IMR-90 (cell line): ENCODE measurements at regions not wholly inside any gene's neighbourhood (a gene's known extent, or its start where the extent isn't known, plus 50 kb on each side); places are given as distances from the start of the nearest gene placed in this dataset.

Experiments used
- ATAC-seq: fragments of 200-7000 bp; cut with Tn5 transposase; 2 replicates; pipeline ENCODE4 v1.9.1; 2020; ENCODE audit warnings: low read depth, mild to moderate bottlenecking, moderate library complexity
- BruUV-seq: library from RNA; stranded (reverse); fragments of 400-500 nt; replicated peaks from 2 replicates; lab custom pipeline; 2021; lab: Mats Ljungman, UMichigan
- CTCF ChIA-PET: fragments of 300-600 bp; formaldehyde crosslinking; extraction: SDS; loops from one replicate; lab custom pipeline; 2021; ENCODE audit warnings: antibody characterized with exemption; lab: Yijun Ruan, JAX
- POLR2A ChIA-PET: fragments of 300-600 bp; sonication (Branson Sonifier 250); formaldehyde crosslinking; loops from one replicate; lab custom pipeline; 2022; ENCODE audit warnings: antibody characterized with exemption; ENCODE audit not compliant: unreplicated experiment; lab: Charles Lee
- DNase-seq: peaks from one replicate; pipeline ENCODE4 v3.0.0; 2013
- H2AFZ ChIP-seq: replicated peaks from 2 replicates; pipeline ENCODE3; 2013; ENCODE audit warnings: low read length, mild to moderate bottlenecking; ENCODE audit not compliant: poor library complexity
- H2AK5ac ChIP-seq: 2 replicates; pipeline ENCODE4 v1.6.1; 2013; ENCODE audit warnings: low read depth, low read length, inconsistent platforms
- H2AK9ac ChIP-seq: replicated peaks from 2 replicates; pipeline ENCODE3; 2013; ENCODE audit warnings: mild to moderate bottlenecking, low read depth, low read length, moderate library complexity; ENCODE audit not compliant: poor library complexity
- H2BK120ac ChIP-seq: 2 replicates; pipeline ENCODE4 v1.6.1; 2013; ENCODE audit warnings: low read depth, low read length, inconsistent platforms
- H2BK15ac ChIP-seq: 3 replicates; pipeline ENCODE4 v1.6.1; 2013; ENCODE audit warnings: low read depth, low read length, inconsistent platforms
- H2BK20ac ChIP-seq: 2 replicates; pipeline ENCODE4 v1.6.1; 2013; ENCODE audit warnings: low read depth, mild to moderate bottlenecking, inconsistent platforms, low read length, moderate library complexity
- H2BK5ac ChIP-seq: 2 replicates; pipeline ENCODE4 v1.6.1; 2013; ENCODE audit warnings: mild to moderate bottlenecking, low read depth, low read length, inconsistent platforms; ENCODE audit not compliant: poor library complexity, severe bottlenecking
- H3K14ac ChIP-seq: replicated peaks from 2 replicates; pipeline ENCODE4 v1.6.1; 2013; ENCODE audit warnings: low read depth, low read length, inconsistent platforms
- H3K18ac ChIP-seq: 2 replicates; pipeline ENCODE4 v1.6.1; 2013; ENCODE audit warnings: low read depth, low read length, control low read depth
- H3K23ac ChIP-seq: 2 replicates; pipeline ENCODE4 v1.6.1; 2013; ENCODE audit warnings: low read depth, low read length, inconsistent platforms
- H3K27ac ChIP-seq: 2 replicates; pipeline ENCODE4 v1.5.1; 2013; ENCODE audit warnings: mild to moderate bottlenecking, control low read depth, low read length; ENCODE audit not compliant: insufficient read depth
- H3K27me3 ChIP-seq: 2 replicates; pipeline ENCODE4 v1.6.1; 2013; ENCODE audit warnings: low read length; ENCODE audit not compliant: control insufficient read depth, insufficient read depth
- H3K36me3 ChIP-seq: 2 replicates; pipeline ENCODE4 v1.6.1; 2013; ENCODE audit warnings: low read length, mixed read lengths; ENCODE audit not compliant: control insufficient read depth, insufficient read depth
- H3K4ac ChIP-seq: 2 replicates; pipeline ENCODE4 v1.6.1; 2013; ENCODE audit warnings: low read depth, low read length, inconsistent platforms
- H3K4me1 ChIP-seq: 2 replicates; pipeline ENCODE4 v1.6.1; 2013; ENCODE audit warnings: low read length, mixed read lengths; ENCODE audit not compliant: control insufficient read depth, insufficient read depth
- H3K4me2 ChIP-seq: 2 replicates; pipeline ENCODE4 v1.6.1; 2013; ENCODE audit warnings: low read depth, mild to moderate bottlenecking, control low read depth, low read length, moderate library complexity
- H3K4me3 ChIP-seq: 2 replicates; pipeline ENCODE4 v1.5.1; 2013; ENCODE audit warnings: low read depth, mild to moderate bottlenecking, control low read depth, low read length, moderate library complexity; ENCODE audit not compliant: insufficient read depth
- H3K56ac ChIP-seq: 2 replicates; pipeline ENCODE4 v1.6.1; 2013; ENCODE audit warnings: low read length, inconsistent platforms; ENCODE audit not compliant: insufficient read depth; ENCODE audit errors: extremely low read depth
- H3K79me1 ChIP-seq, 2 experiments: 2 replicates each; pipeline ENCODE4 v1.6.1; 2013; ENCODE audit warnings: low read length in 2 of 2, inconsistent platforms in 1 of 2, low read depth in 1 of 2
- H3K9ac ChIP-seq: 2 replicates; pipeline ENCODE4 v1.6.1; 2013; ENCODE audit warnings: low read depth, low read length, control low read depth
- H3K9me1 ChIP-seq: 2 replicates; pipeline ENCODE4 v1.6.1; 2013; ENCODE audit warnings: low read length, inconsistent platforms; ENCODE audit not compliant: insufficient read depth
- H3K9me3 ChIP-seq: 2 replicates; pipeline ENCODE4 v1.6.1; 2013; ENCODE audit warnings: low read length; ENCODE audit not compliant: control insufficient read depth, insufficient read depth
- H4K20me1 ChIP-seq: 2 replicates; pipeline ENCODE4 v1.6.1; 2013; ENCODE audit warnings: low read length, inconsistent platforms; ENCODE audit not compliant: insufficient read depth
- H4K5ac ChIP-seq: 2 replicates; pipeline ENCODE4 v1.6.1; 2013; ENCODE audit warnings: mild to moderate bottlenecking, low read depth, low read length, control low read depth
- H4K8ac ChIP-seq, 2 experiments: 2 replicates each; pipeline ENCODE4 v1.6.1; 2013; ENCODE audit warnings: low read depth in 2 of 2, low read length in 2 of 2, control low read depth in 1 of 2, inconsistent platforms in 1 of 2
- H4K91ac ChIP-seq: 2 replicates; pipeline ENCODE4 v1.6.1; 2013; ENCODE audit warnings: low read depth, low read length, inconsistent platforms; ENCODE audit not compliant: insufficient read depth
- RAD21 ChIP-seq: IDR thresholded peaks from 2 replicates; pipeline ENCODE4 v1.6.1; 2012; ENCODE audit warnings: low read length, improper control_type of control experiment
- WGBS, 2 experiments: methylation state at CpG; one replicate each; pipeline versions ENCODE4 v1.1.5 to v1.1.7; 2013; ENCODE audit warnings: missing lambda C conversion rate in 2 of 2; ENCODE audit not compliant: insufficient read length in 1 of 2; ENCODE audit errors: extremely low coverage in 2 of 2; 5-methylcytosine and 5-hydroxymethylcytosine counted together
- dilution Hi-C: fragments of 300-500 bp; cut with HindIII; formaldehyde crosslinking; loops from one replicate; pipeline ENCODE4 v1.14.3; 2018; ENCODE audit warnings: low sequenced_read_pairs; ENCODE audit not compliant: unreplicated experiment
- in situ Hi-C: fragments of 300-500 bp; cut with MboI; formaldehyde crosslinking; loops from 3 replicates; pipeline ENCODE4 v1.14.3; 2019; ENCODE audit warnings: low sequenced_read_pairs, inconsistent platforms, mixed read lengths
- intact Hi-C: fragments of 100-400 bp; cut with micrococcal nuclease; formaldehyde crosslinking; loops from 2 replicates; pipeline ENCODE4 v1.10.0; 2022

- no peaks in the 10 kb centered on the region for H3K4me1 ChIP-seq
- ChIA-PET POLR2A (no interaction called here), CTCF (no interaction called here)
- H3K9ac ChIP-seq, result no peak overlapping the region
- no peak overlapping the region for H3K23ac ChIP-seq
- no peak overlapping the region for H2BK15ac ChIP-seq
- H2BK20ac ChIP-seq, result no peak overlapping the region
- BruUV-seq, result no TSS peak
- in situ Hi-C loops (no loop called here), dilution Hi-C loops (no loop called here), intact Hi-C loops (no loop called here)
- H3K56ac ChIP-seq, result no peak overlapping the region
- H2AK9ac ChIP-seq, result no peak overlapping the region
- H3K27ac ChIP-seq, result no peak overlapping the region
- no peaks in the 10 kb centered on the region for H4K20me1 ChIP-seq
- H3K4me3 ChIP-seq, result no peak overlapping the region
- no CpG with 5 or more reads among the region's 1 CpG for WGBS, 2 experiments
- H2BK120ac ChIP-seq, result no peak overlapping the region
- no peaks in the 10 kb centered on the region for H3K9me3 ChIP-seq
- H3K4ac ChIP-seq, result no peak overlapping the region
- DNase-seq (no peak), ATAC-seq (no peak)
- no peaks in the 10 kb centered on the region for H3K27me3 ChIP-seq
- H2AFZ ChIP-seq, result no peak overlapping the region
- no peak overlapping the region for H4K91ac ChIP-seq
- no peak overlapping the region for H2AK5ac ChIP-seq
- TF ChIP-seq RAD21, result no peak
- no peaks in the 10 kb centered on the region for H3K9me1 ChIP-seq
- no peaks in the 10 kb centered on the region for H3K36me3 ChIP-seq
- no peaks in the 10 kb centered on the region for H3K79me1 ChIP-seq
- H4K5ac ChIP-seq, result no peak overlapping the region
- H3K4me2 ChIP-seq, result no peak overlapping the region
- no peak overlapping the region for H4K8ac ChIP-seq
- H2BK5ac ChIP-seq, result no peak overlapping the region
- no peak overlapping the region for H3K14ac ChIP-seq
- H3K18ac ChIP-seq, result no peak overlapping the region
Observed at GRCh38 chr5:40084614-40085013, 595.1 kb upstream of the PTGER4 start.
